ENCODE measurements at regions not wholly inside any gene's neighbourhood (a gene's known extent, or its start where the extent isn't known, plus 50 kb on each side); places are given as distances from the start of the nearest gene placed in this dataset.

- ATAC-seq (no peak), DNase-seq (no peak)
- H3K36me3 Mint-ChIP-seq (ENCODE audit: low read depth): no peaks in the 10 kb centered on the region
- ChIA-PET CTCF (no interaction called here), POLR2A (no interaction called here)
- no peaks in the 10 kb centered on the region for H3K9me3 Mint-ChIP-seq (ENCODE audit: low read depth)
- no peaks in the 10 kb centered on the region for H3K27me3 Mint-ChIP-seq
- no peak overlapping the region for H3K27ac Mint-ChIP-seq
- H3K4me1 Mint-ChIP-seq: no peaks in the 10 kb centered on the region
- intact Hi-C loops (cut with DNase I, micrococcal nuclease): no loop called here
- H3K4me3 Mint-ChIP-seq: no peak overlapping the region
These were observed 63.6 kb downstream of the PCDH7 start for GRCh38 chr4:30783751-30784150.

- Mint-ChIP-seq H3K36me3 (ENCODE audit: low read depth) (no peaks in the 10 kb centered on the region), H3K27ac (no peak overlapping the region), H3K9me3 (ENCODE audit: low read depth) (peaks cover 2% of the 10 kb centered on the region), H3K27me3 (no peaks in the 10 kb centered on the region), H3K4me1 (no peaks in the 10 kb centered on the region), H3K4me3 (no peak overlapping the region)
- ChIA-PET CTCF (no interaction called here), POLR2A (no interaction called here)
- DNase-seq (no peak), ATAC-seq (no peak)
- intact Hi-C loops (cut with DNase I, micrococcal nuclease): no loop called here
These were observed 69.1 kb downstream of the PCDH7 start for GRCh38 chr4:30789219-30789671.

- H3K27ac Mint-ChIP-seq: no peak overlapping the region
- intact Hi-C loops (cut with DNase I, micrococcal nuclease): no loop called here
- H3K4me3 Mint-ChIP-seq: no peak overlapping the region
- POLR2A ChIA-PET: no interaction called here
- no peaks in the 10 kb centered on the region for H3K4me1 Mint-ChIP-seq
- no peaks in the 10 kb centered on the region for H3K27me3 Mint-ChIP-seq
- CTCF ChIA-PET: no interaction called here
- no peaks in the 10 kb centered on the region for H3K36me3 Mint-ChIP-seq (ENCODE audit: low read depth)
- ATAC-seq (no peak), DNase-seq (no peak)
- H3K9me3 Mint-ChIP-seq (ENCODE audit: low read depth): peaks cover 2% of the 10 kb centered on the region
These were observed 70.0 kb downstream of the PCDH7 start for GRCh38 chr4:30790123-30790522.

- intact Hi-C loops (cut with DNase I, micrococcal nuclease): no loop called here
- Mint-ChIP-seq H3K27me3 (no peaks in the 10 kb centered on the region), H3K9me3 (ENCODE audit: low read depth) (peaks cover 2% of the 10 kb centered on the region), H3K36me3 (ENCODE audit: low read depth) (no peaks in the 10 kb centered on the region), H3K27ac (no peak overlapping the region), H3K4me3 (no peak overlapping the region), H3K4me1 (no peaks in the 10 kb centered on the region)
- ChIA-PET CTCF (no interaction called here), POLR2A (no interaction called here)
- ATAC-seq: no peak
- no peak for DNase-seq
These were observed 70.8 kb downstream of the PCDH7 start for GRCh38 chr4:30790998-30791397.

- H3K36me3 Mint-ChIP-seq (ENCODE audit: low read depth): no peaks in the 10 kb centered on the region
- H3K27ac Mint-ChIP-seq: no peak overlapping the region
- no peaks in the 10 kb centered on the region for H3K4me1 Mint-ChIP-seq
- ATAC-seq: no peak
- DNase-seq: no peak
- H3K27me3 Mint-ChIP-seq: no peaks in the 10 kb centered on the region
- no peak overlapping the region for H3K4me3 Mint-ChIP-seq
- POLR2A ChIA-PET: no interaction called here
- CTCF ChIA-PET: interaction anchor here (0.7 kb wide), 1 partner anchor 1795 kb away, joined by 3 read pairs; no protein-coding TSS in a partner anchor
- peaks cover 2% of the 10 kb centered on the region for H3K9me3 Mint-ChIP-seq (ENCODE audit: low read depth)
- intact Hi-C loops (cut with DNase I, micrococcal nuclease): no loop called here
These were observed 72.4 kb downstream of the PCDH7 start for GRCh38 chr4:30792601-30793000.

GRCh38 chr4:30801876-30802275, 81.7 kb downstream of the PCDH7 start:
- POLR2A ChIA-PET: no interaction called here
- Mint-ChIP-seq H3K27me3 (no peaks in the 10 kb centered on the region), H3K4me3 (no peak overlapping the region), H3K4me1 (no peaks in the 10 kb centered on the region), H3K27ac (no peak overlapping the region), H3K9me3 (ENCODE audit: low read depth) (peaks cover 13% of the 10 kb centered on the region), H3K36me3 (ENCODE audit: low read depth) (no peaks in the 10 kb centered on the region)
- CTCF ChIA-PET: no interaction called here
- ATAC-seq: no peak
- intact Hi-C loops (cut with DNase I, micrococcal nuclease): no loop called here
- no peak for DNase-seq

- intact Hi-C loops (cut with DNase I, micrococcal nuclease): no loop called here
- Mint-ChIP-seq H3K36me3 (ENCODE audit: low read depth) (no peaks in the 10 kb centered on the region), H3K4me3 (no peak overlapping the region), H3K27me3 (no peaks in the 10 kb centered on the region), H3K9me3 (ENCODE audit: low read depth) (peaks cover 14% of the 10 kb centered on the region), H3K27ac (no peak overlapping the region), H3K4me1 (no peaks in the 10 kb centered on the region)
- POLR2A ChIA-PET: no interaction called here
- DNase-seq (no peak), ATAC-seq (no peak)
- CTCF ChIA-PET: no interaction called here
These were observed 82.6 kb downstream of the PCDH7 start for GRCh38 chr4:30802622-30803323.

GRCh38 chr4:30808276-30808675, 88.1 kb downstream of the PCDH7 start:
- ChIA-PET CTCF (no interaction called here), POLR2A (no interaction called here)
- Mint-ChIP-seq H3K4me3 (no peak overlapping the region), H3K27me3 (no peaks in the 10 kb centered on the region), H3K9me3 (ENCODE audit: low read depth) (peaks cover 8% of the 10 kb centered on the region), H3K36me3 (ENCODE audit: low read depth) (no peaks in the 10 kb centered on the region), H3K4me1 (no peaks in the 10 kb centered on the region), H3K27ac (no peak overlapping the region)
- ATAC-seq: no peak
- intact Hi-C loops (cut with DNase I, micrococcal nuclease): no loop called here
- DNase-seq: no peak

- DNase-seq (no peak), ATAC-seq (no peak)
- CTCF ChIA-PET: no interaction called here
- POLR2A ChIA-PET: no interaction called here
- H3K27me3 Mint-ChIP-seq: no peaks in the 10 kb centered on the region
- no peak overlapping the region for H3K27ac Mint-ChIP-seq
- no peaks in the 10 kb centered on the region for H3K36me3 Mint-ChIP-seq (ENCODE audit: low read depth)
- intact Hi-C loops (cut with DNase I, micrococcal nuclease): no loop called here
- no peak overlapping the region for H3K4me3 Mint-ChIP-seq
- H3K4me1 Mint-ChIP-seq: no peaks in the 10 kb centered on the region
- H3K9me3 Mint-ChIP-seq (ENCODE audit: low read depth): peaks cover 5% of the 10 kb centered on the region
These were observed 91.1 kb downstream of the PCDH7 start for GRCh38 chr4:30811296-30811695.

- Mint-ChIP-seq H3K27ac (no peak overlapping the region), H3K36me3 (ENCODE audit: low read depth) (no peaks in the 10 kb centered on the region), H3K4me1 (no peaks in the 10 kb centered on the region), H3K9me3 (ENCODE audit: low read depth) (peaks cover 8% of the 10 kb centered on the region), H3K4me3 (no peak overlapping the region), H3K27me3 (no peaks in the 10 kb centered on the region)
- intact Hi-C loops (cut with DNase I, micrococcal nuclease): no loop called here
- CTCF ChIA-PET: no interaction called here
- POLR2A ChIA-PET: no interaction called here
- DNase-seq (no peak), ATAC-seq (no peak)
These were observed 95.5 kb downstream of the PCDH7 start for GRCh38 chr4:30815685-30816084.

GRCh38 chr4:30817447-30817846, 97.3 kb downstream of the PCDH7 start:
- peaks cover 6% of the 10 kb centered on the region for H3K9me3 Mint-ChIP-seq (ENCODE audit: low read depth)
- CTCF ChIA-PET: no interaction called here

GRCh38 chr4:30818541-30818940, 98.4 kb downstream of the PCDH7 start:
- no peak overlapping the region for H3K4me3 Mint-ChIP-seq
- intact Hi-C loops (cut with DNase I, micrococcal nuclease): no loop called here
- ATAC-seq (no peak), DNase-seq (no peak)
- H3K36me3 Mint-ChIP-seq (ENCODE audit: low read depth): no peaks in the 10 kb centered on the region
- ChIA-PET CTCF (no interaction called here), POLR2A (no interaction called here)
- no peaks in the 10 kb centered on the region for H3K4me1 Mint-ChIP-seq
- H3K9me3 Mint-ChIP-seq (ENCODE audit: low read depth): peaks cover 10% of the 10 kb centered on the region
- H3K27ac Mint-ChIP-seq: no peak overlapping the region
- H3K27me3 Mint-ChIP-seq: no peaks in the 10 kb centered on the region

More at GRCh38 chr4:30817447-30817846, 97.3 kb downstream of the PCDH7 start:
- ATAC-seq (no peak), DNase-seq (no peak)
- H3K4me1 Mint-ChIP-seq: no peaks in the 10 kb centered on the region
- no peak overlapping the region for H3K27ac Mint-ChIP-seq
- no peaks in the 10 kb centered on the region for H3K36me3 Mint-ChIP-seq (ENCODE audit: low read depth)
- no peak overlapping the region for H3K4me3 Mint-ChIP-seq
- POLR2A ChIA-PET: no interaction called here
- intact Hi-C loops (cut with DNase I, micrococcal nuclease): no loop called here
- H3K27me3 Mint-ChIP-seq: no peaks in the 10 kb centered on the region

- DNase-seq: no peak
- H3K9me3 Mint-ChIP-seq (ENCODE audit: low read depth): peaks cover 13% of the 10 kb centered on the region
- no peaks in the 10 kb centered on the region for H3K36me3 Mint-ChIP-seq (ENCODE audit: low read depth)
- no peak overlapping the region for H3K4me3 Mint-ChIP-seq
- no peaks in the 10 kb centered on the region for H3K27me3 Mint-ChIP-seq
- CTCF ChIA-PET: no interaction called here
- intact Hi-C loops (cut with DNase I, micrococcal nuclease): no loop called here
- no peaks in the 10 kb centered on the region for H3K4me1 Mint-ChIP-seq
- POLR2A ChIA-PET: no interaction called here
- ATAC-seq: no peak
- H3K27ac Mint-ChIP-seq: no peak overlapping the region
These were observed 101.1 kb downstream of the PCDH7 start for GRCh38 chr4:30821275-30821674.
